Progenitor cell of endocrine pancreas (in vitro differentiated cells): ENCODE measurements at regions not wholly inside any gene's neighbourhood (a gene's known extent, or its start where the extent isn't known, plus 50 kb on each side); places are given as distances from the start of the nearest gene placed in this dataset.

Experiments used
- DNase-seq: peaks from one replicate; pipeline ENCODE4 v3.0.0; 2021; ENCODE audit warnings: low spot score; ENCODE audit not compliant: unreplicated experiment
- H3K27ac Mint-ChIP-seq: 2 replicates; pipeline ENCODE4 v1.8.0; 2021; ENCODE audit warnings: mild to moderate bottlenecking, moderate library complexity, mixed read lengths
- H3K27me3 Mint-ChIP-seq: 2 replicates; pipeline ENCODE4 v1.8.0; 2021; ENCODE audit warnings: mixed read lengths
- H3K36me3 Mint-ChIP-seq: 2 replicates; pipeline ENCODE4 v1.8.0; 2022; ENCODE audit warnings: mixed read lengths; ENCODE audit not compliant: insufficient read depth
- H3K4me1 Mint-ChIP-seq: 2 replicates; pipeline ENCODE4 v1.8.0; 2021; ENCODE audit warnings: low read depth, mixed read lengths
- H3K4me3 Mint-ChIP-seq: 2 replicates; pipeline ENCODE4 v1.8.0; 2021; ENCODE audit warnings: low read depth, mild to moderate bottlenecking, moderate library complexity, mixed read lengths
- H3K9me3 Mint-ChIP-seq: 2 replicates; pipeline ENCODE4 v1.8.0; 2021; ENCODE audit warnings: low read depth, mixed read lengths
- CTCF ChIP-seq: fragments of 200-600 bp; sonication (generic); IDR thresholded peaks from one replicate; pipeline ENCODE4 v1.5.0; 2021; ENCODE audit warnings: antibody characterized with exemption, mild to moderate bottlenecking; ENCODE audit not compliant: unreplicated experiment

GRCh38 chr13:22161871-22162270 is 491.0 kb downstream of the FGF9 start:
- no peak overlapping the region for H3K4me3 Mint-ChIP-seq

GRCh38 chr13:22162889-22163288 is 492.0 kb downstream of the FGF9 start:
- Mint-ChIP-seq H3K4me1 (no peaks in the 10 kb centered on the region), H3K36me3 (no peaks in the 10 kb centered on the region), H3K27ac (no peak overlapping the region), H3K27me3 (no peaks in the 10 kb centered on the region), H3K4me3 (no peak overlapping the region), H3K9me3 (peaks cover 7% of the 10 kb centered on the region)
- TF ChIP-seq CTCF = no peak
- DNase-seq = no peak

More at GRCh38 chr13:22161871-22162270, 491.0 kb downstream of the FGF9 start:
- H3K36me3 Mint-ChIP-seq = no peaks in the 10 kb centered on the region
- no peak for DNase-seq
- no peak overlapping the region for H3K27ac Mint-ChIP-seq
- no peaks in the 10 kb centered on the region for H3K4me1 Mint-ChIP-seq
- H3K27me3 Mint-ChIP-seq = no peaks in the 10 kb centered on the region
- H3K9me3 Mint-ChIP-seq = peaks cover 7% of the 10 kb centered on the region
- no peak for TF ChIP-seq CTCF

- Mint-ChIP-seq H3K4me1 (peaks cover 25% of the 10 kb centered on the region), H3K4me3 (no peak overlapping the region), H3K27me3 (no peaks in the 10 kb centered on the region), H3K36me3 (no peaks in the 10 kb centered on the region), H3K27ac (peak overlapping the region; percentile 73), H3K9me3 (peaks cover 7% of the 10 kb centered on the region)
- no peak for DNase-seq
- TF ChIP-seq CTCF = no peak
Measured at GRCh38 chr13:22168437-22169190, 497.7 kb downstream of the FGF9 start.

GRCh38 chr13:22169473-22169872 is 498.6 kb downstream of the FGF9 start:
- H3K36me3 Mint-ChIP-seq = no peaks in the 10 kb centered on the region
- DNase-seq = no peak
- H3K27me3 Mint-ChIP-seq = no peaks in the 10 kb centered on the region
- TF ChIP-seq CTCF = no peak
- H3K4me1 Mint-ChIP-seq = peaks cover 31% of the 10 kb centered on the region
- H3K9me3 Mint-ChIP-seq = peaks cover 3% of the 10 kb centered on the region
- no peak overlapping the region for H3K4me3 Mint-ChIP-seq
- H3K27ac Mint-ChIP-seq = peak overlapping the region; percentile 73

- TF ChIP-seq CTCF = no peak
- Mint-ChIP-seq H3K36me3 (no peaks in the 10 kb centered on the region), H3K4me3 (no peak overlapping the region), H3K27me3 (no peaks in the 10 kb centered on the region), H3K27ac (no peak overlapping the region), H3K4me1 (peaks cover 29% of the 10 kb centered on the region), H3K9me3 (peaks cover 3% of the 10 kb centered on the region)
- no peak for DNase-seq
Measured at GRCh38 chr13:22173610-22174009, 502.7 kb downstream of the FGF9 start.
